ENCODE measurements at regions not wholly inside any gene's neighbourhood (a gene's known extent, or its start where the extent isn't known, plus 50 kb on each side); places are given as distances from the start of the nearest gene placed in this dataset.

GRCh38 chr20:54272901-54273488, 65.1 kb downstream of the PFDN4 start:
- no peak for DNase-seq

DNA sequence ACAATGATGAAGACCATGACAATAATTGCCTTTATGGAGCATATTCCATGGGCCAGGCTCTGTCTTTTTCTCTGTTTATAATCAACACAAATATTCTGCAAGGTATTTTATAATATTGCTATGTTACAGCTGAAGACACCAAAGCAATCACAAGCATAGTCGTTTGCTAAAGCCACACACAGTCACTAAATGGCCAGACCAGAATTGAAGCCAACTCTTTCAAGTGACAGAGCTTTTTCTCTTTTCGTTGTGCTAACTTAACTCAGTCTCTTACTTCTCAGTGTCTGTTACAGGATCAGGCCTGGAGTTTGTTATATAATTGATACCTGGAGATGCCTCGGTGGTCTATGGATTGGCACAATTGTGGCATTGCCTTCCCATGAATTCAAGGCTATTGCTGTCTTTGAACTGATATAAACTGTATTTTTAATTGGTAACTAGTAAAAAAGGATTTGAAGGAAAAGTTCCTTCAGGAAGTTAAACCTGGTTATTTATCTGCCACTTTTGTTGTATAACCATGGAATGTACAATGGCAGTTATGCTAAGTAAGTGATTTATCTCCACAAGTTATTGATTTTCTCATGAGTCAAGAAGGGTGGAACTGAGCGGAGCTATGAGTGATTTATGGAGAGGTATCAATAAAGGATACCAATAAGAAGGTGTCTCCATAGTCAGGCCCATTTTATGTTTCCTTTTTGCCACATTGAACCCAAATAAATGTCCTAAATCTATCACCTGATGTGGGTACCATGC, 67.6 kb downstream of the PFDN4 start:
- no peak for DNase-seq

DNA sequence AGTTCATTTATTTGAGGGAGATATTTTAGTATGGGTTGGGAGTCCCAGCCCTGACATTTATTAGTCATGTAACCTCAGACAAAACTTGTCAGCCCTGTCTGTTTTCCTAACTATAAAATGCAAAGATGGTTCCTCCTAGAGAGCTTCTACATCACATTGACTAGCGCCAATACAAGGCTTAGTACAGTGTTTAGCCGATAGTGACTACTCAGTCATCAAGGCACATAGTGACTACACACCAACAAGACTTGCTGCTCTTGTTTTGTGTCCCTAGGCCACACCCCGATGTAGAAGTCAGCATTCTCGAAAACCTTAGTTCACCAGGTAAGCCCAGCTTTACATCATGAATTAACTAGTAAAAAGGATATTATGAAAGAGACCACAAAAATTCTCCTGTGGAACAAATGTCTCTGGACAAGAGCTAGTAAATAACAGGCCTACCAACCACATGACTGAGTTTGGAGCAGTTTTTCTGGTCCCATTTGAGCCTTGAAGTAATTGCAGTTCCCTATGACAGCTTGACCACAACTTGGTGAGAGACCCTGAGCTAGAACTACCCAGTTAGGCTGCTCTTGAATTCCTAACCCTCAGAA, 68.8 kb downstream of the PFDN4 start:
- DNase-seq, result no peak

- DNase-seq, result no peak
Observed at GRCh38 chr20:54278262-54278661, 70.4 kb downstream of the PFDN4 start.

GRCh38 chr20:54282625-54283024, 74.7 kb downstream of the PFDN4 start:
- DNase-seq, result no peak

DNA sequence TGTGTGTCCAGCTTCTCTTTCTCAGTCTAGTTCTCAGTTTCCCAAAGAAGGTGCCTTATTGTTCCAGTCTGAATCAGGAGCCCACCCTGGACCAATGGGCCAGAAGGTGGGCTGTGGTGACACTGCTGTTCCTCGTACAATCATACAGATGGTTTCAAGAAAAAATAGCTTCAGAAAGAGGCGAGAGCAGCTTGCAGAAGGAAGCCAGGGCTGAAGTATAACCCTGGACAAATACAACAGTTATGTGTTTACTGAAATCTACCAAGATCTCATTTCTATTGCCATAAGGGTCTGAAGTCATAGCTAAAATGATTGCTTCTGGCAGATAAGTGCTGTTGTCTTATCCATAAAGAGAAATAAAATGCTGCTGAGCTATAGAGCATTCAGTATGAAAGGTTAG, 75.4 kb downstream of the PFDN4 start:
- no peak for DNase-seq

- no peak for DNase-seq
Observed at GRCh38 chr20:54284928-54285704, 77.2 kb downstream of the PFDN4 start.

DNA sequence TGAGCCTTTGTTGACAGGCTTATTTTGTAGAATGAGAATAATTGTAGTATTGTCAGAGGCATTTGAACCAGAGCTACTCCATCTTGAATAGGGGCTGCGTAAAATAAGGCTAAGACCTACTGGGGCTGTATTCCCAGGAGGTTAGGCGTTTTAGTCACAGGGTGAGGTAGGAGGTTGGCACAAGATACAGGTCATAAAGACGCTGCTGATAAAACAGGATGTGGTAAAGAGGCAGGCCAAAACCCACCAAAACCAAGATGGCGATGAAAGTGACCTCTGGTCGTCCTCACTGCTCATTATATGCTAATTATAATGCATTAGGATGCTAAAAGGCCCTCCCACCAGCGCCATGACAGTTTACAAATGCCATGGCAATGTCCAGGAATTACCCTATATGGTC, 82.7 kb downstream of the PFDN4 start:
- no peak for DNase-seq

GRCh38 chr20:54291339-54292010, 83.6 kb downstream of the PFDN4 start:
- DNase-seq, result no peak

- DNase-seq, result no peak
Observed at GRCh38 chr20:54292185-54292584, 84.3 kb downstream of the PFDN4 start.

GRCh38 chr20:54293526-54293925, 85.6 kb downstream of the PFDN4 start:
- DNase-seq, result no peak

GRCh38 chr20:54294094-54294493, 86.2 kb downstream of the PFDN4 start:
- DNase-seq, result no peak

GRCh38 chr20:54295686-54296085, 87.8 kb downstream of the PFDN4 start:
- DNase-seq, result no peak

- DNase-seq, result no peak
Observed at GRCh38 chr20:54305421-54305820, 97.5 kb downstream of the PFDN4 start.

GRCh38 chr20:54306985-54307710, 99.3 kb downstream of the PFDN4 start:
- DNase-seq, result no peak

DNA sequence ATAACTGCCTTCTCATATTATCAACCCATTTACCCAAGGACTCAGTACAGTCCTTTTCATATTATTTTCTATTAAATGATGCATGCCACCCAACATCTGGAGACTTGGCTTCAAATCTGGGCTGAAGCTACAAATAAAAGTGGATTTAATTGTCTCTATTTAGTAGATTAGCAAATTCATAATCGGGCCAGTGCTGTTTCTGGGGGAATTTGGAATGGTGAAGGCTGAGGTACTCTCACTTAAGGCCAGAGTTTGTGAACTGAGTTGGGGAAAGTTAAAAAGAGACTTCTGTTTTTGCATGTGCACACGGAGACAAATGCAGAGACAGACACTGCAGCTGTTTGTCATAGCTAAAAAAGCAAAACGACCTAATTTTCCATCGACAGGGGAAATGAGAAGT, 100.9 kb downstream of the PFDN4 start:
- DNase-seq, result no peak

DNA sequence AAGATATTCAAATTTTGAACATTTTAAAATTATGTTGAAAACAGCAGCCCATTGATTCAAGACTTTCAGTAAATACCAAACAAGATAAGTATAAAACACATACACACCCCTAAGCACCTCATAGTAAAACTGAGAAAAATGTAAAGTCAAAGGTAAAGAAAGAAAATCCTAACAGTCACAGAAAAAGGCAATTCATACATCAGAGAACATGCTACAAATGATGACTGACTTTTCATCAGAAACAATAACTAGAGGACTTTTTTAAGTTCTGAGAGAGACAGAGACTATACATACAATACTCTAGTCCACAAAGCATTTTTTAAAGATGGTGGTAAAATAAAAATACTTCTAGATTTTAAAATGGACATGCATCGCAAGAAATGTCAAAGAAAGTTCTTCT, 111.0 kb downstream of the PFDN4 start:
- DNase-seq, result no peak

- no peak for DNase-seq
Observed at GRCh38 chr20:54320148-54320607, 112.3 kb downstream of the PFDN4 start.

GRCh38 chr20:54321352-54322087, 113.6 kb downstream of the PFDN4 start:
- DNase-seq, result no peak

DNA sequence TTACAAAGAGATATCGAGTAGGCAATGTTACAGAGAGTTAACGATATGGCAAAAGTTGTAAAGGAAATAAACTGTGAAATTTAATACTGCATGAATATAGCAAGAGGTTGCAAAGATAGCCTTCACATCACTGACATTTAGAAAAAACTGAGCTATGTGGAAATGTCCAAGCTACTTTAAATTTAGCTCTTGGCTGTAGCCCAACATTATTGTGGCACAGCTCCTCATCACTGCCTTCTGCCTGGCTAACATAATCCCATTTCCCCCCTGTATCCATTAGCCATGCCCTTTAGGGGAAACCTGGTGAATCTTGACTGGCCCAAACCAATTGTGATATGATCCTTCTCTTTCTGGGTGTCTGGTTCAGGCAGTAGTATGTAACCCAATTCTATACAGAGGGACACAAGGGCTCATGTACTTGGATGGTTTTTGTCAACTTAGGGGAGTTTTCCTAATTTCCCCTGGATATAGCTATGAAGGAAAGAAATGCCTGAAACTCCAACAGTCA, 115.4 kb downstream of the PFDN4 start:
- DNase-seq, result no peak

DNA sequence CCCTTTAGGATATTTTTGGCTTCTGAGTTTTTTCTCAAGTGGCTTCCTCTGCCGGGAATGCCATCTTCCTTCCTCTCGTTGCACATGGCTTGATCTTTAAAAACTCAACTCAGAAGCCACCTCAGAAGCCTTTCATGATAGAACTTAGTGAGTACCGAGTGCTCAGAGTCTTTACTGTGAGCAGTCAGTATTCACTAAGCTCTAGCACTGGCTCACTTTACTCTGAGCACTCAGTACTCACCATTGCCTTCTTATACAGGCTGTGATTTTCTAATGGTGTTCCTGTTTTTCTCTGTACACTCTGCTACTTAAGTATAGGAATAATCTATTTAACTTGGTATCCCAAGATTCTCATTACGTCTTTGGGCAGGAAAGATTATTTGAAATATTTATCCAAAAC, 116.2 kb downstream of the PFDN4 start:
- DNase-seq, result no peak

All from DMS 273 treated with DMSO at 0.1 percent for 48 hours (cell line).